ENCODE measurements at regions not wholly inside any gene's neighbourhood (a gene's known extent, or its start where the extent isn't known, plus 50 kb on each side); places are given as distances from the start of the nearest gene placed in this dataset.

DNA sequence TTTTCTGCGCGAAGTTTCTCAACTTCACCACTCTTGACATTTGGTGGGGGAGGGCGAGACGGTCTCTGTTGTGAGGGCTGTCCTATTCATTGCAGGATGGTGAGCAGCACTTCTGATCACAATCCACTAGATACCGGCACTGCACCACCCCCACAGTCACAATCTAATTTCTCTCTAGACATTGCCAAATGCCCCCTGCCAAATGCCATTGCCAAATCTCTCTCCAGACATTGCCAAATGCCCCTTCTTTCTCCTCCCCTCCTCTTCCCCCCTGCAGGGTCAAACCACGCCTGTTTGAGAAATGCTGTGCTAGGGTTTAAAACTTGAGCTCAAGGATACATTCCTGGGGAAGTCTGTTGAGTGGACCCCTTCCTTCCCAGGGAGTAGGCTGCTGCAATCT, 603.5 kb upstream of the CDH4 start:
- in situ Hi-C loops (cut with HindIII; ENCODE audit: low pct_unique_long_range_greater_than_20kb, low sequenced_read_pairs) (no loop called here), intact Hi-C loops (cut with micrococcal nuclease; ENCODE audit: unreplicated experiment) (no loop called here)
- POLR2A ChIA-PET, result interaction anchor here (0.6 kb wide), 1 partner anchor 92 kb away, joined by 4 read pairs; no protein-coding TSS in a partner anchor
- no peaks in the 10 kb centered on the region for H3K4me1 ChIP-seq (ENCODE audit: control insufficient read depth, insufficient read depth, low read length)
- H3K4me3 ChIP-seq (ENCODE audit: low read depth in 2 of 2, low read length in 2 of 2), result no peak overlapping the region
- H3K27ac ChIP-seq (ENCODE audit: low read length), result no peak overlapping the region
- no peaks in the 10 kb centered on the region for H3K36me3 ChIP-seq (ENCODE audit: control insufficient read depth, insufficient read depth, low read length)
- TF ChIP-seq SIN3A (IDR thresholded peaks at IDR 0.05; ENCODE audit: borderline replicate concordance, insufficient read depth, low read depth, low read length), result no peak
- TF ChIP-seq POLR2AphosphoS5 (IDR thresholded peaks at IDR 0.05; ENCODE audit: low read depth, low read length), result no peak
- H3K9me3 ChIP-seq (ENCODE audit: control insufficient read depth, insufficient read depth, low read depth, low read length), result no peaks in the 10 kb centered on the region; the same call in 1 of the 2 replicates
- BruUV-seq (replicated peaks), result no TSS peak
- CTCF ChIA-PET, result no interaction called here
- ATAC-seq, result no peak
- DNase-seq (ENCODE audit: low read depth, low spot score), result no peak
- H3K27me3 ChIP-seq (ENCODE audit: control insufficient read depth, insufficient read depth, low read length), result no peaks in the 10 kb centered on the region

DNA sequence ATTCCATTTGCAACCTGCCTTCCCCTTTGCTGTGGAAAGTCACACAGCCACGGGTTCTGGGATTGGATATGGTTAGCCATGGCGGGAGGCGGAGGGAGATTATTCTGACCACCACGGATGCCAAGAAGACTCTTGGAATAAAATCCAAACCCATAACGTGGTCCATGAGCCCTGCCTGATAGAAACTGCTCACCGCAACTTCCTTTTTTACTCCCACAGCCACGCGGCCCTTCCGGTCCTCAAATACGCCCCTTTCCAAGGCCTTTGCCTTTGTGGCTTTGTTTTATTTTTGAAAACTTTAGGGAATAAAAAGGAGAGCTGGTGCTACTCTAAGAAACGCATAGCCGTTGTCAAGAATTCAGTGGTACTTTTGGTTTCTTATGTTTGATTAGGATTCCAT, 602.5 kb upstream of the CDH4 start:
- no peak overlapping the region for H3K27ac ChIP-seq (ENCODE audit: low read length)
- BruUV-seq (replicated peaks), result no TSS peak
- no peaks in the 10 kb centered on the region; the same call in 1 of the 2 replicates for H3K9me3 ChIP-seq (ENCODE audit: control insufficient read depth, insufficient read depth, low read depth, low read length)
- DNase-seq (ENCODE audit: low read depth, low spot score), result no peak
- no peaks in the 10 kb centered on the region for H3K4me1 ChIP-seq (ENCODE audit: control insufficient read depth, insufficient read depth, low read length)
- intact Hi-C loops (cut with micrococcal nuclease; ENCODE audit: unreplicated experiment) (no loop called here), in situ Hi-C loops (cut with HindIII; ENCODE audit: low pct_unique_long_range_greater_than_20kb, low sequenced_read_pairs) (no loop called here)
- no peak overlapping the region for H3K4me3 ChIP-seq (ENCODE audit: low read depth in 2 of 2, low read length in 2 of 2)
- H3K36me3 ChIP-seq (ENCODE audit: control insufficient read depth, insufficient read depth, low read length), result no peaks in the 10 kb centered on the region
- TF ChIP-seq POLR2AphosphoS5 (IDR thresholded peaks at IDR 0.05; ENCODE audit: low read depth, low read length), result no peak
- ChIA-PET CTCF (no interaction called here), POLR2A (no interaction called here)
- no peak for ATAC-seq
- H3K27me3 ChIP-seq (ENCODE audit: control insufficient read depth, insufficient read depth, low read length), result no peaks in the 10 kb centered on the region

DNA sequence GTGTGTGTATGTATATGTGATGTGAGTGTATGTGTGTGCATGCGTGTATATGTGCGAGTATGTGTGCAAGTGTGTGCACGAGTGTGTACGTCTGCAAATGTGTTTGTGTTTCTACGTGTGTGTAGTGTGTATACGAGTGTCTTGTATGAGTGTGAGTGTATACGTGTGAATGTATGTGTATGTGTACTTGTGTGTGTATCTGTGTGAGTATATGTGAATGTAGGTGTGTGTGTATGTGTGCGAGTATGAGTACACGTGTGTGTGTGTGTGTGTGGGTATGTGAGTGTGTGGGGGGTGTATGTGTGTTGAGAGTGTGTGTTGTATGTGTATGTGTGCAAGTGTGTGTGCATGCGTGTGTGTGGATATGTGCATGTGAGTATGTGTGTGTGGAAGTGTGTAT, 602.0 kb upstream of the CDH4 start:
- Histone ChIP-seq H3K27me3 (ENCODE audit: control insufficient read depth, insufficient read depth, low read length) (no peaks in the 10 kb centered on the region), H3K27ac (ENCODE audit: low read length) (no peak overlapping the region), H3K9me3 (ENCODE audit: control insufficient read depth, insufficient read depth, low read depth, low read length) (no peaks in the 10 kb centered on the region; the same call in 1 of the 2 replicates), H3K4me3 (ENCODE audit: low read depth in 2 of 2, low read length in 2 of 2) (no peak overlapping the region), H3K36me3 (ENCODE audit: control insufficient read depth, insufficient read depth, low read length) (no peaks in the 10 kb centered on the region), H3K4me1 (ENCODE audit: control insufficient read depth, insufficient read depth, low read length) (no peaks in the 10 kb centered on the region)
- ChIA-PET CTCF (no interaction called here), POLR2A (no interaction called here)
- no TSS peak for BruUV-seq (replicated peaks)
- DNase-seq (ENCODE audit: low read depth, low spot score) (no peak), ATAC-seq (no peak)
- TF ChIP-seq, protein P1, sequence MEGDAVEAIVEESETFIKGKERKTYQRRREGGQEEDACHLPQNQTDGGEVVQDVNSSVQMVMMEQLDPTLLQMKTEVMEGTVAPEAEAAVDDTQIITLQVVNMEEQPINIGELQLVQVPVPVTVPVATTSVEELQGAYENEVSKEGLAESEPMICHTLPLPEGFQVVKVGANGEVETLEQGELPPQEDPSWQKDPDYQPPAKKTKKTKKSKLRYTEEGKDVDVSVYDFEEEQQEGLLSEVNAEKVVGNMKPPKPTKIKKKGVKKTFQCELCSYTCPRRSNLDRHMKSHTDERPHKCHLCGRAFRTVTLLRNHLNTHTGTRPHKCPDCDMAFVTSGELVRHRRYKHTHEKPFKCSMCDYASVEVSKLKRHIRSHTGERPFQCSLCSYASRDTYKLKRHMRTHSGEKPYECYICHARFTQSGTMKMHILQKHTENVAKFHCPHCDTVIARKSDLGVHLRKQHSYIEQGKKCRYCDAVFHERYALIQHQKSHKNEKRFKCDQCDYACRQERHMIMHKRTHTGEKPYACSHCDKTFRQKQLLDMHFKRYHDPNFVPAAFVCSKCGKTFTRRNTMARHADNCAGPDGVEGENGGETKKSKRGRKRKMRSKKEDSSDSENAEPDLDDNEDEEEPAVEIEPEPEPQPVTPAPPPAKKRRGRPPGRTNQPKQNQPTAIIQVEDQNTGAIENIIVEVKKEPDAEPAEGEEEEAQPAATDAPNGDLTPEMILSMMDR (IDR thresholded peaks at IDR 0.05), result no peak
- no peak for TF ChIP-seq SIN3A (IDR thresholded peaks at IDR 0.05; ENCODE audit: borderline replicate concordance, insufficient read depth, low read depth, low read length)
- TF ChIP-seq, protein P2, sequence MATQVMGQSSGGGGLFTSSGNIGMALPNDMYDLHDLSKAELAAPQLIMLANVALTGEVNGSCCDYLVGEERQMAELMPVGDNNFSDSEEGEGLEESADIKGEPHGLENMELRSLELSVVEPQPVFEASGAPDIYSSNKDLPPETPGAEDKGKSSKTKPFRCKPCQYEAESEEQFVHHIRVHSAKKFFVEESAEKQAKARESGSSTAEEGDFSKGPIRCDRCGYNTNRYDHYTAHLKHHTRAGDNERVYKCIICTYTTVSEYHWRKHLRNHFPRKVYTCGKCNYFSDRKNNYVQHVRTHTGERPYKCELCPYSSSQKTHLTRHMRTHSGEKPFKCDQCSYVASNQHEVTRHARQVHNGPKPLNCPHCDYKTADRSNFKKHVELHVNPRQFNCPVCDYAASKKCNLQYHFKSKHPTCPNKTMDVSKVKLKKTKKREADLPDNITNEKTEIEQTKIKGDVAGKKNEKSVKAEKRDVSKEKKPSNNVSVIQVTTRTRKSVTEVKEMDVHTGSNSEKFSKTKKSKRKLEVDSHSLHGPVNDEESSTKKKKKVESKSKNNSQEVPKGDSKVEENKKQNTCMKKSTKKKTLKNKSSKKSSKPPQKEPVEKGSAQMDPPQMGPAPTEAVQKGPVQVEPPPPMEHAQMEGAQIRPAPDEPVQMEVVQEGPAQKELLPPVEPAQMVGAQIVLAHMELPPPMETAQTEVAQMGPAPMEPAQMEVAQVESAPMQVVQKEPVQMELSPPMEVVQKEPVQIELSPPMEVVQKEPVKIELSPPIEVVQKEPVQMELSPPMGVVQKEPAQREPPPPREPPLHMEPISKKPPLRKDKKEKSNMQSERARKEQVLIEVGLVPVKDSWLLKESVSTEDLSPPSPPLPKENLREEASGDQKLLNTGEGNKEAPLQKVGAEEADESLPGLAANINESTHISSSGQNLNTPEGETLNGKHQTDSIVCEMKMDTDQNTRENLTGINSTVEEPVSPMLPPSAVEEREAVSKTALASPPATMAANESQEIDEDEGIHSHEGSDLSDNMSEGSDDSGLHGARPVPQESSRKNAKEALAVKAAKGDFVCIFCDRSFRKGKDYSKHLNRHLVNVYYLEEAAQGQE (IDR thresholded peaks at IDR 0.05; ENCODE audit: insufficient read depth in 1 of 2, low read depth in 2 of 2, low read length in 1 of 2), result no peak
- no peak for TF ChIP-seq TCF7L2 (IDR thresholded peaks at IDR 0.05; ENCODE audit: low read depth, low read length)
- TF ChIP-seq POLR2AphosphoS5 (IDR thresholded peaks at IDR 0.05; ENCODE audit: low read depth, low read length), result no peak
- intact Hi-C loops (cut with micrococcal nuclease; ENCODE audit: unreplicated experiment), result no loop called here
- in situ Hi-C loops (cut with HindIII; ENCODE audit: low pct_unique_long_range_greater_than_20kb, low sequenced_read_pairs), result no loop called here

Measured in Panc1 (cell line).